Neuronal stem cell (in vitro differentiated cells): ENCODE measurements at regions not wholly inside any gene's neighbourhood (a gene's known extent, or its start where the extent isn't known, plus 50 kb on each side); places are given as distances from the start of the nearest gene placed in this dataset.
"Not testable (repeated sequence)": the region's sequence is repeated elsewhere in the genome, so short reads cannot be mapped to it uniquely, and the experiment has no call there.

Experiments
- DNase-seq: peaks from one replicate; pipeline ENCODE4 v3.0.0-alpha.2; 2013; ENCODE audit warnings: low spot score
- H2AFZ ChIP-seq: one replicate; pipeline ENCODE4 v1.6.1; 2013; ENCODE audit warnings: mild to moderate bottlenecking, low read length, inconsistent platforms
- H2AK5ac ChIP-seq: 2 replicates; pipeline ENCODE4 v1.6.1; 2013; ENCODE audit warnings: low read depth, mild to moderate bottlenecking, inconsistent platforms, low read length, moderate library complexity, mixed read lengths
- H2BK120ac ChIP-seq: 2 replicates; pipeline ENCODE4 v1.6.1; 2013; ENCODE audit warnings: low read depth, mild to moderate bottlenecking, inconsistent platforms, low read length, moderate library complexity, mixed read lengths
- H2BK12ac ChIP-seq: one replicate; pipeline ENCODE4 v1.6.1; 2013; ENCODE audit warnings: low read length, inconsistent platforms
- H2BK15ac ChIP-seq: 2 replicates; pipeline ENCODE4 v1.6.1; 2013; ENCODE audit warnings: mild to moderate bottlenecking, low read length, inconsistent platforms, mixed read lengths
- H2BK5ac ChIP-seq: one replicate; pipeline ENCODE4 v1.6.1; 2013; ENCODE audit warnings: inconsistent platforms, mild to moderate bottlenecking, low read length, moderate library complexity
- H3K14ac ChIP-seq: one replicate; pipeline ENCODE4 v1.6.1; 2013; ENCODE audit warnings: low read length, inconsistent platforms
- H3K18ac ChIP-seq: 2 replicates; pipeline ENCODE4 v1.6.1; 2013; ENCODE audit warnings: low read length, inconsistent platforms
- H3K23ac ChIP-seq: 2 replicates; pipeline ENCODE4 v1.6.1; 2013; ENCODE audit warnings: low read depth, mild to moderate bottlenecking, mixed read lengths, low read length, inconsistent platforms; ENCODE audit not compliant: poor library complexity
- H3K27ac ChIP-seq: replicated peaks from 3 replicates; pipeline ENCODE4 v1.5.1; 2013; ENCODE audit warnings: low read length, inconsistent platforms
- H3K27me3 ChIP-seq, 3 experiments: 2 replicates each; pipeline ENCODE4 v1.6.1; 2013; ENCODE audit warnings: low read length in 3 of 3, mild to moderate bottlenecking in 2 of 3, inconsistent platforms in 1 of 3, low read depth in 1 of 3, mixed read lengths in 1 of 3, moderate library complexity in 1 of 3; ENCODE audit not compliant: control insufficient read depth in 3 of 3, insufficient read depth in 3 of 3
- H3K36me3 ChIP-seq, 2 donors: replicated peaks in 1 of 2; 2 replicates each; pipeline ENCODE4 v1.6.1; 2013; ENCODE audit warnings: low read length in 2 of 2; ENCODE audit not compliant: control insufficient read depth in 2 of 2, insufficient read depth in 2 of 2
- H3K4ac ChIP-seq: 2 replicates; pipeline ENCODE4 v1.6.1; 2013; ENCODE audit warnings: inconsistent platforms, mild to moderate bottlenecking, low read length, moderate library complexity
- H3K4me1 ChIP-seq, 2 donors: 1 replicate in 1 of 2; 2 replicates in 1 of 2; pipeline ENCODE4 v1.6.1; 2013; ENCODE audit warnings: low read length in 2 of 2, low read depth in 1 of 2; ENCODE audit not compliant: control insufficient read depth in 2 of 2, insufficient read depth in 1 of 2
- H3K4me2 ChIP-seq: one replicate; pipeline ENCODE4 v1.6.1; 2013; ENCODE audit warnings: mild to moderate bottlenecking, low read length, inconsistent platforms; ENCODE audit not compliant: insufficient read depth, poor library complexity, severe bottlenecking
- H3K4me3 ChIP-seq, 2 donors: 2 replicates each; pipeline ENCODE4 v1.5.1; 2013; ENCODE audit warnings: low read length in 2 of 2, mild to moderate bottlenecking in 2 of 2, inconsistent platforms in 1 of 2, moderate library complexity in 1 of 2
- H3K79me1 ChIP-seq: one replicate; pipeline ENCODE4 v1.6.1; 2013; ENCODE audit warnings: low read depth, mild to moderate bottlenecking, inconsistent platforms, low read length, moderate library complexity
- H3K9ac ChIP-seq: one replicate; pipeline ENCODE4 v1.6.1; 2013; ENCODE audit warnings: mild to moderate bottlenecking, low read depth, low read length, inconsistent platforms; ENCODE audit not compliant: poor library complexity
- H3K9me3 ChIP-seq, 2 donors: replicated peaks in 1 of 2; 2 replicates each; pipeline versions ENCODE3 to v1.6.1; 2013; ENCODE audit warnings: low read length in 2 of 2, mild to moderate bottlenecking in 2 of 2, inconsistent platforms in 1 of 2, low read depth in 1 of 2, mixed read lengths in 1 of 2, moderate library complexity in 1 of 2; ENCODE audit not compliant: control insufficient read depth in 2 of 2, insufficient read depth in 1 of 2
- H4K8ac ChIP-seq: one replicate; pipeline ENCODE4 v1.6.1; 2013; ENCODE audit warnings: low read depth, mild to moderate bottlenecking, inconsistent platforms, low read length, moderate library complexity
- H4K91ac ChIP-seq: one replicate; pipeline ENCODE4 v1.6.1; 2013; ENCODE audit warnings: low read length, low read depth, mild to moderate bottlenecking, inconsistent platforms; ENCODE audit not compliant: poor library complexity
- whole genome bisulfite sequencing, 2 donors: extraction: QIAGEN DNeasy Blood & Tissue Kit; methylation state at CpG; one replicate each; pipeline ENCODE4 v1.1.7; 2013; ENCODE audit warnings: missing lambda C conversion rate in 2 of 2, mixed read lengths in 1 of 2; ENCODE audit not compliant: insufficient read length in 2 of 2, insufficient replicate concordance in 1 of 2; ENCODE audit errors: extremely low coverage in 2 of 2; 5-methylcytosine and 5-hydroxymethylcytosine counted together

DNA sequence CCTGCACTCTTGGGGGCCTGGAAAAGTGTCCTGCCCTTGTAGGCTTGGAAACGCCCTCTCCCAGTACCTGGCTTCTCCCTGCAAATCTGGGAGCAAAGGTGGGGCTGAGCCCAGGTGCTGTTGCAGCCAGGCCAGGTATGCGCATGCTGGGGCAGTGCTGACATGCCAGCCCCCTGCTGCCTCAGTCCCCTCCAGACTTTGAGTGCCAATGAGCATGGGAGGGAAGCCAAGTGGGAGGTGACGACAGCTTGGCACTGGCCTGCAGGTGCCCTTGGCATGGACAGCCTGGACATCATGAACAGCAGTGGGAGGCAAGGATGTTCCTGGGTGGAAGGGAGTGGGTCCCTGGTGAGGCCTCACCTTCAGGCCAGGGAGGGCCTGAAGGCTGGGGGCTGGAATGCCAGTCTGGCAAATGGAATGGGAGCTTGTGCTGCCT, 1494.4 kb upstream of the NUDT12 start:
- DNase-seq, result no peak
- Histone ChIP-seq H3K4me3 (peak overlapping the region in 1 of 2 donors; percentile 41), H3K27ac (no peak overlapping the region), H3K9ac (no peak overlapping the region), H2AK5ac (no peak overlapping the region), H3K4me1 (no peaks in the 10 kb centered on the region), H3K23ac (peak overlapping the region; percentile 60), H2BK12ac (no peak overlapping the region), H3K4ac (no peak overlapping the region), H3K14ac (peak overlapping the region; percentile 9), H4K91ac (no peak overlapping the region), H2BK15ac (no peak overlapping the region), H3K4me2 (no peak overlapping the region), H3K27me3 (no peaks in the 10 kb centered on the region), H2AFZ (no peak overlapping the region), H2BK120ac (no peak overlapping the region), H4K8ac (no peak overlapping the region), H3K9me3 (peaks cover 7 to 11% of the 10 kb centered on the region in 2 donors), H3K36me3 (peaks cover 0 to 2% of the 10 kb centered on the region in 2 donors), H3K18ac (no peak overlapping the region), H3K79me1 (peaks cover 3% of the 10 kb centered on the region), H2BK5ac (peak overlapping the region; percentile 16)
- no CpG with 5 or more reads among the region's 3 CpGs for WGBS, 2 donors

DNA sequence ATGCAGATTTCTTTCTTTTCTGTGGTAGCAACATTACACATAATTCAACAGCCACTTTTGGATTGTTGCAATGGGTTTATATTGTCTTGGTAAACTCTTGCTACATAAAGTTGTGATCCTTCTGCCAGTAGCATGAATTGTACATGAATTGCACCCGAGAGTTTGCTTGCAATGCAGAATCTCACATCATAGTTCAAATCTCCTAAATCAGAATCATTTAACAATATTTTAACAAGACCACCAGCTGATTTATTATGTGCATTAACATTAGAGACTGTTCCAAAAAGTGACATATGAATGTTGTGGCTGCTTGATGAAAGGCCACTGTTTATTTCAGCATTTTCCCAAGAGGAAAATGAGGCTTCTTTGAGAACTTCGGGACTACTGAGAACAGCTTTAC, 1491.8 kb upstream of the NUDT12 start:
- Histone ChIP-seq H3K4me3 (no peak overlapping the region), H3K4ac (no peak overlapping the region), H3K27ac (no peak overlapping the region), H2BK15ac (no peak overlapping the region), H2BK120ac (no peak overlapping the region), H3K14ac (no peak overlapping the region), H4K8ac (no peak overlapping the region), H3K36me3 (peaks cover 0 to 2% of the 10 kb centered on the region in 2 donors), H3K27me3 (no peaks in the 10 kb centered on the region), H3K4me2 (no peak overlapping the region), H2AK5ac (no peak overlapping the region), H3K18ac (no peak overlapping the region), H3K23ac (no peak overlapping the region), H2BK5ac (no peak overlapping the region), H4K91ac (no peak overlapping the region), H2AFZ (no peak overlapping the region), H3K79me1 (peaks cover 3% of the 10 kb centered on the region), H2BK12ac (no peak overlapping the region), H3K9me3 (peaks cover 7 to 9% of the 10 kb centered on the region in 2 donors), H3K9ac (no peak overlapping the region), H3K4me1 (no peaks in the 10 kb centered on the region)
- WGBS, 2 donors, result no CpG with 5 or more reads among the region's 2 CpGs
- no peak for DNase-seq

DNA sequence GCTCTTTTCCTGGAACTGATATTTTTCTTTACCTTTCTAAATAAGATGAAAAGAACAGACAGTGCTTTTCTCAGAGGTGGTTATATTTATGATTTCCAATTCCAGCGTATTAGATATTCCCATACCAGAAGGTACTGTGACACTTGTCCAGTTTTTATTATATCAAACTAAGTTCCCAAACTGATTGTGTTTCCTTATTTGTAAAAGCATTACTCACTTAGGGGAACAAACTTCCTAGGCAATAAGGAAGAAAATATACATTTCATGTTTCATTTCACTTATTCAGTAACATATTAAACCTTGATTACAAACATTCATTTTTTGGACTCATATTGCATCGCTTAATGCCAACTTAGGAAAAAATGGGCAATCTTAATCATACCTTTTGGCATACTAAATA, 1480.0 kb upstream of the NUDT12 start:
- Histone ChIP-seq H3K18ac (no peak overlapping the region), H3K27me3 (no peaks in the 10 kb centered on the region), H4K91ac (no peak overlapping the region), H2BK120ac (no peak overlapping the region), H2AK5ac (no peak overlapping the region), H3K9ac (no peak overlapping the region), H3K4me1 (no peaks in the 10 kb centered on the region), H3K79me1 (no peaks in the 10 kb centered on the region), H3K4me3 (no peak overlapping the region), H4K8ac (no peak overlapping the region), H2BK15ac (no peak overlapping the region), H3K9me3 (no peaks in the 10 kb centered on the region), H3K4me2 (no peak overlapping the region), H2BK12ac (no peak overlapping the region), H3K36me3 (no peaks in the 10 kb centered on the region), H3K4ac (no peak overlapping the region), H3K23ac (no peak overlapping the region), H2AFZ (no peak overlapping the region), H2BK5ac (no peak overlapping the region), H3K27ac (no peak overlapping the region), H3K14ac (no peak overlapping the region)
- no CpG with 5 or more reads among the region's 2 CpGs for WGBS, 2 donors
- DNase-seq, result no peak

DNA sequence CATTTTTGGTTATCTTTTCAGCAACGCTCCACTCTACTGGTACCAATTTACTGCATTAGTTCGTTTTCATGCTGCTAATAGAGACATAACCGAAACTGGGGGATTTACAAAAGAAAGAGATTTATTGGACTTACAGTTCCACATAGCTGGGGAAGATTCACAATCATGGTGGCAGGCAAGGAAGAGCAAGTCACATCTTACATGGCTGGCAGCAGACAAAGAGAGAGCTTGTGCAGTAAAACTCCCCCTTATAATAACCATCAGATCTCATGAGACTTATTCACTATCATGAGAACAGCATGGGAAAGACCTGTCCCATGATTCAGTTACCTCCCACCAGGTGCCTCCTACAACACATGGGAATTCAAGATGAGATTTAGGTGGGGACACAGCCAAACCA, 1474.2 kb upstream of the NUDT12 start:
- H3K4me1 ChIP-seq, H3K9ac ChIP-seq, H3K27me3 ChIP-seq, H3K18ac ChIP-seq, H3K79me1 ChIP-seq, H3K27ac ChIP-seq, H3K36me3 ChIP-seq, H2BK15ac ChIP-seq, H2AK5ac ChIP-seq, H3K4me2 ChIP-seq, H3K4me3 ChIP-seq, H4K91ac ChIP-seq, H2BK12ac ChIP-seq, H2BK5ac ChIP-seq, H3K4ac ChIP-seq, H4K8ac ChIP-seq, H2BK120ac ChIP-seq, H3K23ac ChIP-seq, DNase-seq, H2AFZ ChIP-seq, H3K9me3 ChIP-seq, H3K14ac ChIP-seq: not testable (repeated sequence)
- WGBS, 2 donors, result no CpG with 5 or more reads among the region's 3 CpGs
